H9 (cell line): ENCODE measurements at regions not wholly inside any gene's neighbourhood (a gene's known extent, or its start where the extent isn't known, plus 50 kb on each side); places are given as distances from the start of the nearest gene placed in this dataset.

ENCODE experiments used
- DNase-seq: peaks from one replicate; pipeline ENCODE4 v3.0.0-alpha.2; 2017
- H2AFZ ChIP-seq: one replicate; pipeline ENCODE4 v1.6.1; 2013; ENCODE audit warnings: mild to moderate bottlenecking, low read length, control low read depth, moderate library complexity
- H2AK5ac ChIP-seq: 2 replicates; pipeline ENCODE4 v1.6.1; 2013; ENCODE audit warnings: low read length, control low read depth, mixed read lengths; ENCODE audit not compliant: insufficient read length
- H2BK120ac ChIP-seq: one replicate; pipeline ENCODE4 v1.6.1; 2013; ENCODE audit warnings: low read depth, mild to moderate bottlenecking, low read length, control low read depth, inconsistent platforms; ENCODE audit not compliant: poor library complexity, severe bottlenecking
- H2BK12ac ChIP-seq: 2 replicates; pipeline ENCODE4 v1.6.1; 2013; ENCODE audit warnings: low read length, control low read depth, mixed read lengths, low read depth; ENCODE audit not compliant: insufficient read length
- H2BK15ac ChIP-seq: 2 replicates; pipeline ENCODE4 v1.6.1; 2013; ENCODE audit warnings: low read depth, low read length, control low read depth
- H2BK20ac ChIP-seq: one replicate; pipeline ENCODE4 v1.6.1; 2013; ENCODE audit warnings: low read depth, mild to moderate bottlenecking, low read length, control low read depth, inconsistent platforms; ENCODE audit not compliant: poor library complexity, severe bottlenecking
- H2BK5ac ChIP-seq: 2 replicates; pipeline ENCODE4 v1.6.1; 2013; ENCODE audit warnings: low read length, control low read depth, mixed read lengths; ENCODE audit not compliant: insufficient read length
- H3K14ac ChIP-seq: 2 replicates; pipeline ENCODE4 v1.6.1; 2013; ENCODE audit warnings: low read length, control low read depth; ENCODE audit not compliant: insufficient read depth
- H3K18ac ChIP-seq: 2 replicates; pipeline ENCODE4 v1.6.1; 2013; ENCODE audit warnings: low read depth, mild to moderate bottlenecking, mixed read lengths, low read length, control low read depth; ENCODE audit not compliant: insufficient read length
- H3K23ac ChIP-seq: 2 replicates; pipeline ENCODE4 v1.6.1; 2013; ENCODE audit warnings: low read length, control low read depth, mixed read lengths, low read depth; ENCODE audit not compliant: insufficient read length
- H3K23me2 ChIP-seq: 2 replicates; pipeline ENCODE4 v1.6.1; 2013; ENCODE audit warnings: low read depth, mild to moderate bottlenecking, mixed read lengths, low read length, control low read depth; ENCODE audit not compliant: insufficient read length, poor library complexity, severe bottlenecking
- H3K27ac ChIP-seq: 2 replicates; pipeline ENCODE4 v1.5.1; 2013; ENCODE audit warnings: low read length, control low read depth, mixed read lengths, low read depth; ENCODE audit not compliant: insufficient read length
- H3K27me3 ChIP-seq: 2 replicates; pipeline ENCODE4 v1.6.1; 2013; ENCODE audit warnings: low read length, control low read depth, inconsistent platforms; ENCODE audit not compliant: insufficient read depth
- H3K4ac ChIP-seq: 2 replicates; pipeline ENCODE4 v1.6.1; 2013; ENCODE audit warnings: low read depth, mild to moderate bottlenecking, control low read depth, inconsistent platforms, low read length, moderate library complexity
- H3K4me1 ChIP-seq: 2 replicates; pipeline ENCODE4 v1.6.1; 2013; ENCODE audit warnings: low read length, control low read depth, inconsistent platforms; ENCODE audit not compliant: insufficient read depth
- H3K4me2 ChIP-seq: 2 replicates; pipeline ENCODE4 v1.6.1; 2013; ENCODE audit warnings: low read length, control low read depth, mixed read lengths; ENCODE audit not compliant: insufficient read length, insufficient read depth
- H3K56ac ChIP-seq: 2 replicates; pipeline ENCODE4 v1.6.1; 2013; ENCODE audit warnings: low read depth, mild to moderate bottlenecking, mixed read lengths, low read length, control low read depth; ENCODE audit not compliant: insufficient read length
- H3K79me1 ChIP-seq: 2 replicates; pipeline ENCODE4 v1.6.1; 2013; ENCODE audit warnings: low read depth, mild to moderate bottlenecking, moderate library complexity, low read length, control low read depth, inconsistent platforms; ENCODE audit not compliant: insufficient read depth, poor library complexity, severe bottlenecking
- H3K79me2 ChIP-seq: 2 replicates; pipeline ENCODE4 v1.6.1; 2013; ENCODE audit warnings: low read length, control low read depth, inconsistent platforms; ENCODE audit not compliant: insufficient read depth
- H3K9ac ChIP-seq: 2 replicates; pipeline ENCODE4 v1.6.1; 2013; ENCODE audit warnings: low read length, control low read depth, mixed read lengths; ENCODE audit not compliant: insufficient read length; ENCODE audit errors: extremely low read depth
- H3K9me3 ChIP-seq: one replicate; pipeline ENCODE4 v1.6.1; 2013; ENCODE audit warnings: low read depth, low read length, inconsistent platforms; ENCODE audit not compliant: control insufficient read depth
- H3T11ph ChIP-seq: one replicate; pipeline ENCODE4 v1.6.1; 2013; ENCODE audit warnings: mild to moderate bottlenecking, low read length, control low read depth, inconsistent platforms
- H4K20me1 ChIP-seq: one replicate; pipeline ENCODE4 v1.6.1; 2013; ENCODE audit not compliant: control insufficient read depth, insufficient read length, insufficient read depth
- H4K5ac ChIP-seq: 2 replicates; pipeline ENCODE4 v1.6.1; 2013; ENCODE audit warnings: low read depth, mild to moderate bottlenecking, mixed read lengths, low read length, control low read depth; ENCODE audit not compliant: insufficient read length
- H4K8ac ChIP-seq: replicated peaks from 2 replicates; pipeline ENCODE4 v1.6.1; 2013; ENCODE audit warnings: low read length, control low read depth, mixed read lengths, low read depth; ENCODE audit not compliant: insufficient read length
- H4K91ac ChIP-seq: 2 replicates; pipeline ENCODE4 v1.6.1; 2013; ENCODE audit warnings: low read depth, mild to moderate bottlenecking, moderate library complexity, mixed read lengths, low read length, control low read depth; ENCODE audit not compliant: insufficient read length
- H3K27ac Mint-ChIP-seq, 3 experiments: 2 replicates in 2 of 3; 3 replicates in 1 of 3; pipeline ENCODE4 v1.8.0; 2020 to 2021; ENCODE audit warnings: mixed read lengths in 3 of 3, mild to moderate bottlenecking in 1 of 3, moderate library complexity in 1 of 3
- H3K27me3 Mint-ChIP-seq: 2 replicates; pipeline ENCODE4 v1.8.0; 2021; ENCODE audit warnings: low read depth, mild to moderate bottlenecking, moderate library complexity, mixed read lengths
- H3K36me3 Mint-ChIP-seq, 3 experiments: 2 replicates in 2 of 3; 3 replicates in 1 of 3; pipeline ENCODE4 v1.8.0; 2020 to 2021; ENCODE audit warnings: low read depth in 3 of 3, mixed read lengths in 3 of 3; ENCODE audit not compliant: insufficient read depth in 1 of 3
- H3K4me1 Mint-ChIP-seq, 2 experiments: 2 replicates each; pipeline ENCODE4 v1.8.0; 2020; ENCODE audit warnings: mixed read lengths in 2 of 2
- H3K4me3 Mint-ChIP-seq, 2 experiments: 2 replicates in 1 of 2; 3 replicates in 1 of 2; pipeline ENCODE4 v1.8.0; 2020 to 2021; ENCODE audit warnings: mild to moderate bottlenecking in 2 of 2, mixed read lengths in 2 of 2, moderate library complexity in 1 of 2
- H3K9me3 Mint-ChIP-seq, 2 experiments: 2 replicates in 1 of 2; 3 replicates in 1 of 2; pipeline ENCODE4 v1.8.0; 2020; ENCODE audit warnings: mild to moderate bottlenecking in 2 of 2, mixed read lengths in 2 of 2, moderate library complexity in 1 of 2
- WGBS: extraction: QIAGEN DNeasy Blood & Tissue Kit; methylation state at CpG from one replicate; pipeline ENCODE4 v1.1.7; 2013; ENCODE audit warnings: missing lambda C conversion rate, low lambda C conversion rate, mixed read lengths; ENCODE audit not compliant: insufficient read length; ENCODE audit errors: extremely low coverage; 5-methylcytosine and 5-hydroxymethylcytosine counted together
- TF ChIP-seq, protein P1 (sequence below): fragments of 200-600 bp; sonication (generic); conservative IDR thresholded peaks from 3 replicates; pipeline ENCODE4 v1.8.0; 2021; ENCODE audit warnings: antibody characterized with exemption, mild to moderate bottlenecking

DNA sequence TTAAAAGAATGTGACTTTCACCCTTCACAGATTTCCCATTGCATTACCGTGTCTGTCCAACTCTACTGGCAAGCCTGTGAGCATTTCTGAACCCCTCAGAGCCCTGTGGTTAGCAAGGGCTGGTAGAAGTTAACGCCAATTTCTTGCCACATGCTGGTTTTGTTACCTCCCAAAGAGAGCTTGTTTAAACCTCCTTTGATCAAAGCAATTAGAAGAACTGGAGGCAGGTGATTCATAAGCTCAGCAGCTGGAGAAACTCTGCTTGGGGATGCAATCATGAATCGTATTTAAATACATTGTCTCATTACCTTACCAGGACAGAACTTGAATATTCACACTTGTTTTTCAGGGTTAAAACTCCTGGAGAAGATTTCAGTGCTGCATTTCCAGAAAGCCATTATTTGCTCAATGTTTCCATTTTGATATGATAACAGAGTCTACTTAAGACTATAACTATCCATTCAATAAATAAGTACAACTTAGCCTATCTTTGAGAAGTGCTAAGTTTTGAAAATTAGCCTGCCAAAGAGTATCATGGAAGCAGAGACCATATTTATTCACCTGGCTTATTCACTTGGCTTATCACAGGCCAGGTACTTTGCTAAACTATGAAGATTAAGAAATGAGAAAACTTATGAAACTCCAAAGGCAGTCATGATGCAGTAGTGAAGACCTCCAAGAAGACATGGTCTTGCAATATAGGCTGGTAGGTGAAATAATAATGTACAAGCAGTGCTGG lies 292.8 kb downstream of the INSIG2 start:
- Histone ChIP-seq H3K27ac (no peak overlapping the region), H3K18ac (no peak overlapping the region), H3K79me2 (no peaks in the 10 kb centered on the region), H3K23me2 (no peaks in the 10 kb centered on the region), H3K4me1 (no peaks in the 10 kb centered on the region), H3K14ac (no peak overlapping the region), H3K4me2 (no peak overlapping the region), H4K91ac (no peak overlapping the region), H3K4ac (no peak overlapping the region), H3K79me1 (no peaks in the 10 kb centered on the region), H3K27me3 (0 out of 2 replicates have a peak, but pooled peaks cover 2% of the 10 kb centered on the region), H2BK120ac (no peak overlapping the region), H4K20me1 (no peaks in the 10 kb centered on the region), H2BK12ac (no peak overlapping the region), H2BK20ac (no peak overlapping the region), H2BK15ac (no peak overlapping the region), H4K5ac (no peak overlapping the region), H3K56ac (no peak overlapping the region), H2BK5ac (no peak overlapping the region), H3K9me3 (no peaks in the 10 kb centered on the region), H3T11ph (no peak overlapping the region), H2AK5ac (no peak overlapping the region), H3K23ac (no peak overlapping the region), H2AFZ (no peak overlapping the region), H3K9ac (no peak overlapping the region), H4K8ac (no peak overlapping the region)
- peaks cover 2% of the 10 kb centered on the region; the same call in 1 of the 2 replicates for H3K27me3 Mint-ChIP-seq
- no CpG with 5 or more reads among the region's 3 CpGs for WGBS
- H3K4me1 Mint-ChIP-seq, result peaks cover 0 to 3% of the 10 kb centered on the region in 2 experiments; a peak in 1 of 4 replicates
- no peak overlapping the region for H3K4me3 Mint-ChIP-seq
- H3K36me3 Mint-ChIP-seq, result peaks cover 0 to 3% (median 0%) of the 10 kb centered on the region in 3 experiments; a peak in 1 of 7 replicates
- no peak overlapping the region for H3K27ac Mint-ChIP-seq
- no peak for DNase-seq
- TF ChIP-seq, protein P1, sequence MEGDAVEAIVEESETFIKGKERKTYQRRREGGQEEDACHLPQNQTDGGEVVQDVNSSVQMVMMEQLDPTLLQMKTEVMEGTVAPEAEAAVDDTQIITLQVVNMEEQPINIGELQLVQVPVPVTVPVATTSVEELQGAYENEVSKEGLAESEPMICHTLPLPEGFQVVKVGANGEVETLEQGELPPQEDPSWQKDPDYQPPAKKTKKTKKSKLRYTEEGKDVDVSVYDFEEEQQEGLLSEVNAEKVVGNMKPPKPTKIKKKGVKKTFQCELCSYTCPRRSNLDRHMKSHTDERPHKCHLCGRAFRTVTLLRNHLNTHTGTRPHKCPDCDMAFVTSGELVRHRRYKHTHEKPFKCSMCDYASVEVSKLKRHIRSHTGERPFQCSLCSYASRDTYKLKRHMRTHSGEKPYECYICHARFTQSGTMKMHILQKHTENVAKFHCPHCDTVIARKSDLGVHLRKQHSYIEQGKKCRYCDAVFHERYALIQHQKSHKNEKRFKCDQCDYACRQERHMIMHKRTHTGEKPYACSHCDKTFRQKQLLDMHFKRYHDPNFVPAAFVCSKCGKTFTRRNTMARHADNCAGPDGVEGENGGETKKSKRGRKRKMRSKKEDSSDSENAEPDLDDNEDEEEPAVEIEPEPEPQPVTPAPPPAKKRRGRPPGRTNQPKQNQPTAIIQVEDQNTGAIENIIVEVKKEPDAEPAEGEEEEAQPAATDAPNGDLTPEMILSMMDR, result no peak
- H3K9me3 Mint-ChIP-seq, result no peaks in the 10 kb centered on the region
